ENCODE measurements at regions not wholly inside any gene's neighbourhood (a gene's known extent, or its start where the extent isn't known, plus 50 kb on each side); places are given as distances from the start of the nearest gene placed in this dataset.
"Not testable (repeated sequence)": the region's sequence is repeated elsewhere in the genome, so short reads cannot be mapped to it uniquely, and the experiment has no call there.

DNA sequence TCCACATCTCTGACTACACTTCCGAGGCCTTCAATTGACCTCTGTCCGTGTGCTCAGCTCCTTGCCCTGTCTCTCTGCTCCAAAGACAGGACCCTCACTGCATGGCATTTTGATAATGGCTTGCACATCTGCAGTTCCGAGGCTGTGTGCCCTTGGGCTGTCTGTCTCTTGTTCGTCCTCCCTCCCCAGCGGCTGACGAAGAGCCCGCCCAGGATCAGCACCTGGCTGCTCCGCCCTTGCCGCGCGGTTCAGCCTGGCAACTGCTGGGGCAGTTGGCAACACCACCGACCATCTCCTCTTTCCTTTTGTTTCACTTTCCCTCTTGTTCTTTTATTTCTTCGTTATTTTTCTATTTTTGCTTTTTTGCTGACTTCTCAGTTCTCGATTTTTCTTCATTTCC is 270.4 kb downstream of the TEX29 start:
- DNase-seq (ENCODE audit: low spot score), result no peak

DNA sequence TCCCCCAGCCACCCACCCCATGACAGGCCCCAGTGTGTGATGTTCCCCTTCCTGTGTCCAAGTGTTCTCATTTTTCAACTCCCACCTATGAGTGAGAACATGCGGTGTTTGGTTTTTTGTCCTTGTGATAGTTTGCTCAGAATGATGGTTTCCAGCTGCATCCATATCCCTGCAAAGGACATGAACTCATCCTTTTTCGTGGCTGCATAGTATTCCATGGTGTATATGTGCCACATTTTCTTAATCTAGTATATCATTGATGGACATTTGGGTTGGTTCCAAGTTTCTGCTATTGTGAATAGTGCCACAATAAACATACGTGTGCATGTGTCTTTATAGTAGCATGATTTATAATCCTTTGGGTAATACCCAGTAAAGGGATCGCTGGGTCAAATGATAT is 273.0 kb downstream of the TEX29 start:
- DNase-seq (ENCODE audit: low spot score), result not testable (repeated sequence)

DNA sequence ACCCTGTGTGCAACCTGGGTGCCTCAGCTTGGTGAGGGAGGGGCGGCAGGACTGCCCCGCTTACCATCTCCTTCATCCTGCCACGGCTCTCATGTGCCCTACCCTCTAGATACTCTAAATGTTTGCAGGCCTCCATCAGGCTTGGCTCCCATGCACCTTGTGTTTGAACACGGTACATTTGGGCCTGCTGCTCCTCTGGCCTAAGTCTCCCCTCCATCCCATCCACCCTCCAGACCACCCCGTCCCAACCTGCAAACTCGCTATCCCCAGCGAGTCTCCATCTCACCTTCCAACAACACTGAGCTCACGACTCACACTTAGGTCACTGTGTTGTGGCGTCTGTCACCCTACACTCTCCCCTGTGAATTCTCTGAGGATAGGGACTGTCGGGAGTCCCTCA is 274.2 kb downstream of the TEX29 start:
- DNase-seq (ENCODE audit: low spot score), result no peak

DNA sequence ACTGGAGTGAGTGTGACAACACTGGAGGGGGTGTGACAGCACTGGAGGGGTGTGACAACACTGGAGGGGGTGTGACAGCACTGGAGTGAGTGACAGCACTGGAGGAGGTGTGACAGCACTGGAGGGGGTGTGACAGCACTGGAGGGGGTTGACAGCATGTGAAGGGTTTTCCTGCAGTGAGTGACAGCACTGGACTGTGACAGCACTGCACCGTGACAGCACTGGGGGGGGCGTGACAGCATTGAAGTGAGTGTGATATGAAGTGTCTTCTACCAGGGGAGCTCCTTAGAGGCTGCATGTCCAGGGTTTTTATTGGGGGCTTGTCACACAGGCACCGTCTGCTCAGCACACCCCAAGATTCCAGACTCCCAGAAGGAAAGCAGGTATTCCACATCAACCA is 274.8 kb downstream of the TEX29 start:
- DNase-seq (ENCODE audit: low spot score), result no peak

DNA sequence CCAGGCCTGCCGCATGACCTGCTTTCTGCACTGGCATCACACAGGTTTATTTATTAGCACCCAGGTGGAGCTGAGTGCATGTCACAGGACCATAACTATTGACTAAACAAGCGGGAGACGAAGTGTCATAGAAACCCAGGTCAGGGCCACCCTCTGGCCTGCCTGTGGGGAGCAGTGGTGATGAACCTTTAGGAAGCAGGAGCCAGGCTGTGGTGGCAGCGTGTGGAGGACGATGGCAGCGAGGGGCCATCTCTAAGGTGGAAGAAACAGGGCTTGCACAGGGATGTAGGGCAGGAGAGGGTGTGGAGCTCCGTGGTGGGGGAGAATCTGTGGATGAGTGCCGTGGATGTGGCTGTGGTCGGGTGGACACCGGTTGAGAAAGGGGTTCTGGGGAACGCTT is 275.3 kb downstream of the TEX29 start:
- DNase-seq (ENCODE audit: low spot score), result no peak

DNA sequence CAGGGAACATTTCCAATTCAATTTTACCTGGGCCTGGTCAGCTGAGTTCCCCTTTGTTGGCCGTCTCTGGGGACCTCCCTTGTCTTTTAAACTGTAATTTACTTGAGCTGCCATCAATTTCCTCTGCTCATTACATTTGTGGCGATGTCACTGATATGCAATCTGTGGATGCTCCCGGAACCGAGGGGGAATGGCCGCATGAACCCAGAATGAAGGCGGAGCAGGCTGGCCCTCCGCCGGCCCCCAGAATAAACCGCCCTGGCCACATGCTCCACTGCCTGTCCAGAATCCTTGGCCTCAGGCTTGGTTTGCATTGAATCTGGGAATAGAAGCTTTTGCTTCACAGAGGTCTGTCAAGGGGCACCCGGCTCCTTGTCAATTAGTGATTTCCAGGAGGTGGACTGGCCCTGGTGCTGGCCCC is 276.8 kb downstream of the TEX29 start:
- DNase-seq (ENCODE audit: low spot score), result no peak

DNA sequence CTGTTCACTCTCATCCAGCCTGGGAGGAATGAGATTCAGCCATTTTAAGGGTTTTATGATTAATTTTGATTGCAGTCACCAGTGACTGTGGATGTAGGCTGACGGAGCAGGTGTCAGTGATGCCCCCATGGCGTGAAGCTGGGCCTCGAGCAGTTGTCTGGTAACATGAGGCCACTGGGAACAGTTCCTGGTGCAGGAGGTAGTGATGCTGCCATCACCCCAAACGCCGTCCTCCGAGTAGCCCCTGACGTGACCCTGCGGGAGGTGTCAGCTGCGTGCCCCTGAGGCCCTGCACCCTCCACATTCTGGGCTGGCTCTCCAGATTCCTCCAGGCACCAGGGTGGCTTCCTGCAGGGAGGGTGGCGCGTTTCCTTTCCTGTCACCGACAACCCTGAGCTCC is 277.2 kb downstream of the TEX29 start:
- no peak for DNase-seq (ENCODE audit: low spot score)

DNA sequence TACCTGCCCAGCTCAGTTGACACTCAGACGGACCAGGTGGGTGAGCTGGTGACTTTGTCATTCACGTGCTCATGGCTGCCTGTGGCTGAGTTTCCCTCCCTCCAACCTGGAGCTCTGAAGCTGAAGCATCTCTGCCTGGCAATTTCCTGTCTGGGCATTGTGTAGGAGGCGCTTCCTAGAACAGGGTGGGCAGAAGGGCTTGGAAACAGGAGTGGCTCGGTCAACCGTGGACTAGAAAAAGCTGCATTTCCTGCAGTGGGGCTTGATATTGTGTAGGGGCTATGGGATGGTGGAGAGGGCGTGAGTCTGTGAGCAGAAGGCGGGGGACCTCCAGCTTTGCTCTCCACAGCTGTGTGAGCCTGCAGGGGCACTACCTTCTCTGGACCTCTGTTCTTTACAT is 278.3 kb downstream of the TEX29 start:
- DNase-seq (ENCODE audit: low spot score), result no peak

DNA sequence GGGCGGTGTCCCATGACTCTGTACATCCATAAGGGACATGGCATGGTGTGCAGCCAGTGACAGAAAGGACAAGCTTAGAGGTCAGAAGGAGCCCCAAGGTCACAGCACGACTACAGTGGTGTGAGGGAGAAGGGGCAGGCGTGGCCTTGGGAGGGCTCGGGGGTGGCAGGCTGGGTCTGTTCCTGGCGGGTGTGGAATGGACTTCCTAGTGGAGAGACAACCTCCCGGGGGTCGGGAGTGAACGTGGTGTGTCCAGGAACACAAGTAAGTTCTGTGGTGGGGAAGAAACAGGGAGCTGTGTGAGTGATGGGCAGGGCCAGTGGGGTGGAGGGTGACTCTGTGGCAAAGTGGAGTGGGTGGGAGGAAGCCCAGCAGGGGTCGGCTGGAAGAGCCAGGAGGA is 279.3 kb downstream of the TEX29 start:
- DNase-seq (ENCODE audit: low spot score), result no peak

DNA sequence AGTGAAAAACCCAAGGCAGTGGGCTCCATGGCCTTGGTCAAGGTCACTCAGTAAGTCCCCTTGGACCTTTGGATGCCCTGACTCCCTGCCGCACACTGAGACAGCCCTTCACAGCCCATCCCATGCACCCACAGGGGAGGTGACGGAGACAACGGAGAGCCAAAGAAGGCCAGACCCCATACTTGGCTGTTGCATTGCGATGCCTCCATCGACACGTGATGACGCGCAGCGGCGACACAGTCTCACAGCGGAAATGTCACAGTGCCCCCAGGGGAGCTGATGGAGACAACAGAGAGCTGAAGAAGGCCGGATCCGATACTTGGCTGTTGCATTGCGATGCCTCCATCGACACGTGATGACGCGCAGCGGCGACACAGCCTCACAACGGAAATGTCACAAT is 282.4 kb downstream of the TEX29 start:
- DNase-seq (ENCODE audit: low spot score), result no peak

DNA sequence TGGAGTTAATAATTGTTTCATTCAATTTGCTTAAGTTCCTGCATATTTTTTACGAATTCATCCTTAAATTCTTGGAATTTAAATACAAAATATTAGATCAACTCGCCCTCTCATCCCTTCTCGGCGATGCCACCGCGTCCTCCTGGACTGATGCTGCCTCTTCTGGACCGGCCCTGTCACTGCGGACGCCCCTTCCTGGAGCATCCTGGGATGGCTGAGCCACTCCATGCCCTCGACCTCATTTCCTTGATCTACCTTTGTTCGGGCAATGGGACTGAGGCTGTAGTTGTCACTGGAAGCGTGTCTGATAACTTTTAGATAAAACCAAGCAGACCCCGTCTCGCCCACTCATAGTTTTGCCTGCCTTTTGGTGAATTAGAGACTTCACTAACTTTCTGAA is 283.7 kb downstream of the TEX29 start:
- DNase-seq (ENCODE audit: low spot score), result no peak

DNA sequence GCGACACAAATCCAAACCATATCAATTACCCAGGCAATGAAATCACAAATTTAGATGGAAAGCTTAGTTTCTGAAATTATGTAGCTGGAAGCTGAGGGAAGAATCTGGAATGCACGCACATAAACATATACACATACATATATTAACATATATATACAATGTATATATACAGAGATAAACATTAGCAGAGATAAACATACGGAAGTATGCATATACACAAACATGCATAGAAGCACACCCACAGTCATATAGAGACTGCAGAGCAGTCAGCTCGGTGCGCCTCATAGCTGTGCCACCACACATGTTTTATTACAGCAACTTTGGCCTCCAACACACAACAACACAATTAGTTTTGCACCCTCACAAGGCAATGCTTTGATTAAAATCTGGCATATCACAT is 288.1 kb downstream of the TEX29 start:
- DNase-seq (ENCODE audit: low spot score), result no peak

DNA sequence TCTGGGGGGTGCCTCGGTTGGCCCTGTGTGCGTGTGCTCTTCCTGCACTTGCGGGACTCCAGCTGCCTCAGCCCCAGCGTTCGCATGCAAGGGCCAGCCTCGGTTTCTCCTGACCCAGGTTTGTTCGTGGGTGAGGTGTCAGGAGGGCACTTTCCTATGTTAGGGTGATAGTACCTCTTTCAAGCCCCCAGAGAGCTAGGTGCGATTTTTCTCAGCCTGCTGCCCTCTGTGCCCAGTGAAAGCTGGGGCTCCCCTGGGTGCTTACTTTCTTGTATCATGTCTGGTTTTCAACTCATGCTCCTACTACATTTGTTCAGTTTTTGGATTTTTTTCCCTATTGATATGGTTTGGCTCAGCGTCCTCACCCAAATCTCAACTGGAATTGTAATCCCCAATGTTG is 289.2 kb downstream of the TEX29 start:
- no peak for DNase-seq (ENCODE audit: low spot score)

DNA sequence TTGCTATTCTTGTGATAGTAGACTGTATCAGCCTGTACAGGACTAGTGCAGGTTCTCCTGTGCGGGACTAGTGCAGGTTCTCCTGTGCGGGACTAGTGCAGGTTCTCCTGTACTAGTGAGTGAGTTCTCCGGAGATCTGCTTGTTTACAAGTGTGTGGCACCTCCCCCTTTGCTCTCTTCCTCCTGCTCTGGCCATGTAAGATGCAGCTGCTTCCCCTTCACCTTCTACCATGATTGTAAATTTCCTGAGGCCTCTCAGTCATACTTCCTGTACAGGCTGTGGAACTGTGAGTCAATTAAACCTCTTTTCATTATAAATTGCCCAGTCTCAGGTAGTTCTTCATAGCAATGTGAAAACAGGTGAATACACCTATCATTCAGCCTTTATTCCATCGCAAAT is 289.6 kb downstream of the TEX29 start:
- DNase-seq (ENCODE audit: low spot score), result no peak

DNA sequence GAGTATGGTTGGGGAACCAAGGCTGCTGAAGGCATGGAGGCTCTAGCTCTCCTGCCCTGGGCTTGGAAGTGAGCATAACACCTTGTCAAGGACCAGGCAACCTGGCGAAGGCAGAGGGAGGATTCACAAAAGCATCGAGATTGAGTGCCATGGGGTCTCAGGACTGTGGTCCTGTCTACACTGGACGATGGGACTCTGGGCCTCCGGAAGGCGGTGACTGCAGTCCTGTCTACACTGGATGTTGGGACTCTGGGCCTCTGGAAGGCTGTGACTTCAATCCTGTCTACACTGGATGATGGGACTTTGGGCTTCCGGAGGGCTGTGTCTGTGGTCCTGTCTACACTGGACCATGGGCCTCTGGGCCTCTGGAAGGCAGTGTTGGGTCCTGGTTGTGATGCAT is 290.4 kb downstream of the TEX29 start:
- no peak for DNase-seq (ENCODE audit: low spot score)

DNA sequence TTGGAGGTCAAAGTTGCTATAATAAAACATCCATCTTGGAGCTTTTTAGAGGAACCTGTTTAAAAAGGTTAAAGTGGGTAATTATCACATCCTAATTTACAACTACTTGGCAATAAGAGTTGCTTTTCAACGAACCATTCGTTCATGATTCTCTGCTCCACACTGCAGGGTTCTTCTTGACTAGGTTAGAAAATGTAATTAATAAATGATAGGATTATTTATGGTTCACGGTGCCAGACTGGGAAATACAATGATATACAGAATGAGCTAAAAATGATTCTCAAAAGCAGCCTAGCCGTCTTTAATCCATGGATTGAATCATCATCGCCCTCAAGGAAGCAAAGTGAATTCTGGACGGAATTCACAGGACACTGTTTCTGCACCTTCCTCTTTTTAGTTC is 291.2 kb downstream of the TEX29 start:
- DNase-seq (ENCODE audit: low spot score), result no peak

DNA sequence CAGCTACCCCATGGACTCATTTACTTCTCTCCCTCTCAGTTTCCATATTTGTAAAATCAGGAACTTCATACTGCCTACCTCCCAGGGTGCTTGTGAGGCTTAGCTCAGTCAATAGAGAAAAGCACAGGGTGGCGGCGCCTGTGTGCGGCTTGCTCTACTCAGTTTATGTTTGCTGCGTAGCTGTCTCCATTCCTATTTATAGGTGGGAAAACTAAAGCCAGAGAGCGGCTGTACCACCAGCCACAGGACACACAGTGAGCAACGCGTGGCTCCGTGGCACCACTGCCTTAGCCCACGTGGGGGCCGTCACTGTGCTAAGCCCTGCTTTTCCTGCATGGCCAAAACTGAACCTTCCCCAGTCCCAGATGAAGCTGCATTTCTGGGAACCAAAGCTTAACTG is 292.4 kb downstream of the TEX29 start:
- DNase-seq (ENCODE audit: low spot score), result no peak

DNA sequence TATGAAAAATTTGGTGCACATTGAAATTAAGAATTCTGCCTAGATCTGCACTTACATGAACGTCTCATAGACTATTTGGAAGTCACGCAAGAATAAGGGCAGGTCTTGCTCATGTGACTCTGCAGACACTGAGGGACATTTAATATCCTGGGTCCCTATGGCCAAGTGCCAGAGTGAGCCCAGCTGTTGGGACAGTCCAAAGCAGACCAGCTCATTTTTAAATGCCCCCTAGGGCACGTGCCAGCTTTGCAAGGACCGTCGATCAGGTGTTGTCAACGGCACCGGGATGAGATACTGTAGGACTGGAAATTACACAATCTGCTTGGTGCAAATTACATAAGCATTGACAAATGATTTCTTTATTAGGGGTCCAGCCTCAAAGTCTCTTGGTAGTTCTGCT is 293.6 kb downstream of the TEX29 start:
- no peak for DNase-seq (ENCODE audit: low spot score)

DNA sequence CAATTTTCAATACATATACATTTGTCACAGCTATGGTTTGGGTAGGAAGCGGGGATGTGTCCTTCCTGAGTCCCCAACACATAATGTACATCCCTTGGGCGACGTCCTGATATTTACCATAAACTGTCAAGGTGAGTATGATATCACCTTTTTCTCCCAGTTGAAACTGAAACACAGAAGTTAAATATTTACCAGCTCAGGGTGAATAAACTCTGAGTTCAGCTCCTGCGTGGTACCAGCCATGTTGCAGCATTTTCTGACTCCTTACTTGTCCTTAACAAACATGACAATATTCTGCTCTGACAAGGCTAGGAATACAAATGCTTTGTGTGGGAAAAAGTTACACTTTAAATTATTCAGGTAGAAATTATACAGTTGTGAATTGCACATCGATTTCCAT is 294.2 kb downstream of the TEX29 start:
- DNase-seq (ENCODE audit: low spot score), result peak; percentile 23

DNA sequence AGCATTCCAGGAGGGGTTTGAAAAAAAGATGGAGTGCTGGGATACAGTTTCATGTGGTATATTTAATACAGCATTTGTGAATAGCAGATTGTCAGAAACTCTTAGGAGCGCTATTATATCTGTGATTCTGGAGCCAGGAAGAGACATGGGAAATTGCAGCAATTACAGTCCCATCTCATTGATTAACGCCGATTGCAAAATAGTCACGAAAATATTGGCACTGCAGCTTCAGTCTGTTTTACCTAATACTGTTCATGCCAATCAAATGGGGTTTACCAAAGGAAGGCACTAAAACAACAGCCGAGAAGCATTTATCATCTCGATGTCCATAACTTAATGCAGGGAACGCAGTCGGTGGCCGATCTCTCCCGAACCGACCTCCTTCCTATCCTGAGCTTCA is 295.8 kb downstream of the TEX29 start:
- DNase-seq (ENCODE audit: low spot score), result no peak

DNA sequence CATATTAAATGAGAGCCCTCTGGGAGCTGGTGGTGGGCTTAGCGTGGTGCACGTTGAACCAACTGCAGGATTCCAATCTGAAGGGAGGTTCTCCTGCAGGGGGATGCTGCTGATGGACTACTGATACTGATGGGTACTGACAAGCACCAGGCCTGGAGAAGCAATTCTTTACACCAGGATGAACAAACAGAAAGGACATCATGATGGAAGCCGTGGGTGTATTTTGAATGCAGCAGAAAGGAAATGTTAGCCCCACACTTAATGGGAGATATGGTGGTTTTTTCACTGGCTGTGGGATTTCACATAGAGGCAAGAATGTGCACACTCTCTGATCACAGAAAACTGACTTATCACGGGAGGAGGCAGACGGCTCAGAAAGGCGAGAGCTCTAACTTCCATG is 299.7 kb downstream of the TEX29 start:
- DNase-seq (ENCODE audit: low spot score), result no peak

DNA sequence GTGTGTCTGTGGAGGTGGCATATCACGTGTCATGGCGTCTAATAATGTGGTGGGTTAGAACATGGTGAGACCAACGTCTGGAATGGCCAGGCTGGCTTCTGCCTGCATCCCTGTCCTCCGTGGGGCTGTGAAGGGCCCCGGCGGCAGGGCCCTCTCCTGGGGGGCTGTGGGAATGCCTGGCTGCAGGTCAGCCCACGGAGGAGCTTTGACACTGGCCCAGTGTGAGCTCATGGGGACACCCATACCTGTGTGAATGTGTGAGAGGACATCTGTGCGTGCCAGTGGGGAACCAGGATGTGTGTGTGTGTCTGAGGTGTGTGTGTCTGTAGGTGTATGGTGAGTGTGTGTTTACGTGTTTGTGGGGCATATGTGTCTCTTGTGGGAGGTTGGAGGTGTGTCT is 300.1 kb downstream of the TEX29 start:
- DNase-seq (ENCODE audit: low spot score), result no peak

DNA sequence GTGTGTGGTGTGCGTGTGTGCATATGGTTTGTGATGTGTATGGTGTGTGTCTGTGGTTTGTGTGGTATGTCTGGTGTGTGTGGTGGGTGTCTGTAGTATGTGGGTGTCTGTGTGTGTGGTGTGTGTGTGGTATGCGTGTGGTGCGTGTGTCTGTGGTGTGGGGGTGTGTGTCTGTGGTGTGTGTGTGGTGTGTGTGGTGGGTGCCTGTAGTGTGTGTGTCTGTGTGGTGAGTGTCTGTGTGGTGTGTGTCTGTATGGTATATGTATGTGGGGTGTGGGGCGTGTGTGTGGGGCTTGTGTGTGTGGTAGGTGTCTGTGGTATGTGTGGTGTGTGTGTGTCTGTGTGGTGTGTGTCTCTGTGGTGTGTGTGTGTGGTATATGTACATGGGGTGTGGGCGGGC is 300.7 kb downstream of the TEX29 start:
- DNase-seq (ENCODE audit: low spot score), result no peak

DNA sequence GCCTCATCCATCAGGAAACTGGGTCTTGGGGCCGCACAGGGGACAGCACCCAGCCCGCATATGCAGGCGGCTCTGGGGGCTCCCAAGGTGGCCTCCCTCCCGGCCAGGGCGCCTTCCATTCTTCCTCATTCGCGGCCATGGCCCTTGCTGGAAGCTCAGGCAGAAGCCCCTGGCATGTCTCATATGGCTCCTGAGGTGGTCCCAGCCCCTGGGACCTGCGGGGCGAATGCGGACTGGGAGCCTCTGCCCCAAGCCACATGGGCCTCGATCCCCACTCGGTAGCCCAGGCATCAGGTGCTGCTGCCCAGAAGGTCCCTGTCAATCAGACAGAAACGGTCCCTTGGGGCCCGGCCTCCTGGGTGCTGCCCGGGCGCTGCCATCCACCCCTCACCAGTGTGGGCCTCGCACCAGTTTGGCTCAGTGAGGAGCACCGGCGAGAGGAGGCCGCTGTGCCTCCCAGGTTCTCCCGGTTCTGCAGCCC is 301.6 kb downstream of the TEX29 start:
- no peak for DNase-seq (ENCODE audit: low spot score)

DNA sequence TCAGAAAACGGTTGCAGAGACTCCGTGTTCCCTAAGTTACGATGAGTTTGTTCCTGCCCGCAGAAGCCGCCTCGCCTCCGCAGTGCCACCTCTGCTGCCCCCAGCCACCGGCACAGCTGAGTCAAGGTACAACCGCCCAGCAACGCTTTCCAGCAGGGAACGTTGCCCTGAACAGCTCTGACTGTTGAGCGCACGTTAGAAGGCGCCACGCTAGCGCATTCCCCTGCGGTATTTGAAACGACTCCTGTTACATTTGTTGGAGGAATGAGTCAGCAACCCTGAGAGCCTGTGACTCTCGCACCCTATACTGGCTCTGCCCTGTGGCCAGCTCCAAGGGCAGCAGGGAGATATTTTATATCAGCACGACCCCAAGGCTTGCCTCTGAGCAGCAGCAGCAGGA is 302.8 kb downstream of the TEX29 start:
- no peak for DNase-seq (ENCODE audit: low spot score)
